Smooth muscle cell (in vitro differentiated cells): ENCODE measurements at regions not wholly inside any gene's neighbourhood (a gene's known extent, or its start where the extent isn't known, plus 50 kb on each side); places are given as distances from the start of the nearest gene placed in this dataset.

Experiments used
- DNase-seq: peaks from one replicate; lab custom pipeline; 2025; ENCODE audit not compliant: unreplicated experiment; lab: John Stamatoyannopoulos, UW
- H2AFZ ChIP-seq: fragments of 200-600 bp; sonication (generic); 2 replicates; pipeline ENCODE4 v1.6.0; 2016; ENCODE audit warnings: antibody characterized with exemption, low read depth, mild to moderate bottlenecking
- H3F3A ChIP-seq: fragments of 200-600 bp; sonication (generic); 2 replicates; pipeline ENCODE4 v1.6.0; 2017; ENCODE audit warnings: antibody characterized with exemption, low read depth
- H3K27ac ChIP-seq: fragments of 200-600 bp; sonication (generic); 2 replicates; pipeline ENCODE4 v1.5.1; 2016; ENCODE audit warnings: low read depth, mild to moderate bottlenecking
- H3K27me3 ChIP-seq: fragments of 200-600 bp; sonication (generic); 2 replicates; pipeline ENCODE4 v1.6.1; 2016; ENCODE audit warnings: low read depth, mild to moderate bottlenecking
- H3K36me3 ChIP-seq: fragments of 200-600 bp; sonication (generic); 2 replicates; pipeline ENCODE4 v1.5.1; 2016; ENCODE audit warnings: low read depth
- H3K4me1 ChIP-seq: fragments of 200-600 bp; sonication (generic); 2 replicates; pipeline ENCODE4 v1.5.1; 2016; ENCODE audit warnings: low read depth
- H3K4me2 ChIP-seq: fragments of 200-600 bp; sonication (generic); 2 replicates; pipeline ENCODE4 v1.6.0; 2016; ENCODE audit warnings: mild to moderate bottlenecking
- H3K4me3 ChIP-seq: fragments of 200-600 bp; sonication (generic); 2 replicates; pipeline ENCODE4 v1.5.1; 2016; ENCODE audit warnings: mild to moderate bottlenecking
- H3K79me2 ChIP-seq: fragments of 200-600 bp; sonication (generic); 2 replicates; pipeline ENCODE4 v1.6.0; 2016; ENCODE audit warnings: low read depth, mild to moderate bottlenecking
- H3K9ac ChIP-seq: fragments of 200-600 bp; sonication (generic); 2 replicates; pipeline ENCODE4 v1.6.0; 2016; ENCODE audit warnings: low read depth
- H3K9me3 ChIP-seq: fragments of 200-600 bp; sonication (generic); replicated peaks from 2 replicates; pipeline ENCODE4 v1.5.1; 2016; ENCODE audit warnings: low read depth
- H4K20me1 ChIP-seq: fragments of 200-600 bp; sonication (generic); 2 replicates; pipeline ENCODE4 v1.6.0; 2016; ENCODE audit warnings: low read depth
- WGBS: methylation state at CpG from one replicate; pipeline ENCODE4 v1.1.7; 2016; ENCODE audit warnings: low lambda C conversion rate; 5-methylcytosine and 5-hydroxymethylcytosine counted together
- TF ChIP-seq, protein P1 (sequence below): fragments of 200-600 bp; sonication (generic); IDR thresholded peaks from 2 replicates; pipeline ENCODE4 v1.5.1; 2017; ENCODE audit warnings: borderline replicate concordance, mild to moderate bottlenecking, antibody characterized with exemption; ENCODE audit not compliant: insufficient read depth, poor library complexity, severe bottlenecking

DNA sequence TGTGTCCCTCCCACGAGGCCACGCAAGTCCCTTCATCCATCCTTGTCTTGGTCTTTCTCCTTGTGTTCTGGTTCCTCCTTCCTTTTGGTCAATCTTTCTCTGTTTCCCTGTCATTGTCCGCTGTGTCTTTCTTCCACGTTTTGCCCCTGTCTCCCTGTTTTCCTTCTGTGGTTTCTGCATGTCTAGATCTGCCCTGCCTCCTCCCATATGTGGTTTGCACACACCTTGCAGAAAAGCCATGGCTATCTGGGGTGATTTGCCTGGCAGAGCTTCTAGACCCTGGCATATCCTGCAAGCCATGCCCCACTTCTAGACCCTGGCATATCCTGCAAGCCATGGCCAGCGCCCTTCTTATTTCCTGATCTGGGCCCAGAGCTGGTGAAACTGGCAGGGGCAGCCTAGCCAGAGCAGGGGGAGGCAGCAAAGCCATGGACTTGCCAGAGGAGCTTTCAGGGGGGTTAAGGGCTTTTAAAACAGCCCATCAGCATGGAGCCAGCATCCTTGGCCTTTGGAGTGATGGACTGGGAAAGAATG is 131.6 kb upstream of the NECTIN1 start:
- no peaks in the 10 kb centered on the region for H4K20me1 ChIP-seq
- TF ChIP-seq, protein P1, sequence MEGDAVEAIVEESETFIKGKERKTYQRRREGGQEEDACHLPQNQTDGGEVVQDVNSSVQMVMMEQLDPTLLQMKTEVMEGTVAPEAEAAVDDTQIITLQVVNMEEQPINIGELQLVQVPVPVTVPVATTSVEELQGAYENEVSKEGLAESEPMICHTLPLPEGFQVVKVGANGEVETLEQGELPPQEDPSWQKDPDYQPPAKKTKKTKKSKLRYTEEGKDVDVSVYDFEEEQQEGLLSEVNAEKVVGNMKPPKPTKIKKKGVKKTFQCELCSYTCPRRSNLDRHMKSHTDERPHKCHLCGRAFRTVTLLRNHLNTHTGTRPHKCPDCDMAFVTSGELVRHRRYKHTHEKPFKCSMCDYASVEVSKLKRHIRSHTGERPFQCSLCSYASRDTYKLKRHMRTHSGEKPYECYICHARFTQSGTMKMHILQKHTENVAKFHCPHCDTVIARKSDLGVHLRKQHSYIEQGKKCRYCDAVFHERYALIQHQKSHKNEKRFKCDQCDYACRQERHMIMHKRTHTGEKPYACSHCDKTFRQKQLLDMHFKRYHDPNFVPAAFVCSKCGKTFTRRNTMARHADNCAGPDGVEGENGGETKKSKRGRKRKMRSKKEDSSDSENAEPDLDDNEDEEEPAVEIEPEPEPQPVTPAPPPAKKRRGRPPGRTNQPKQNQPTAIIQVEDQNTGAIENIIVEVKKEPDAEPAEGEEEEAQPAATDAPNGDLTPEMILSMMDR: no peak

DNA sequence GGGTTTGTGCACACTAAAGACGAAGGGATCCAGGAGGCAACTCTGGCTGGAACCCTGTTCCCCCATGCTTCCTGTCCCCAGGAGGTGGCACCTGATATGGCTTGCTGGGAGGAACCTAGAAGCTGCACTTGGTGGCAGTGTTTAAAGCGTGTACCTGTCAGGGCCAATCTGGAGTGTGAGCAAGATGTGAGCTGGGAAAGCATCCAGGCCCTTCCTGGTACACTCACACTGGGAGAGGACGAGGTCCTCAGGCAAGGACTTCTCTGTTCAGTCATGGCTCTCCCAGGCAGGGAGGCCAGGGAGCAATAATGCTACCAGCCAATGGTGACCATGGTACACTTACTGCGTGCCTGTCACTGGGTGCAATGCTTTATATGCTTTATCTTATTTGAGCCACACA is 130.7 kb upstream of the NECTIN1 start:
- no peaks in the 10 kb centered on the region for H3K9me3 ChIP-seq
- peaks cover 6% of the 10 kb centered on the region for H3K27me3 ChIP-seq
- 91% methylated on average over 4 of the region's 4 CpGs for WGBS
- TF ChIP-seq, protein P1: no peak
- H3K4me1 ChIP-seq: no peaks in the 10 kb centered on the region
- DNase-seq: no peak
- no peak overlapping the region for H3K4me2 ChIP-seq
- H3K36me3 ChIP-seq: no peaks in the 10 kb centered on the region
- H4K20me1 ChIP-seq: no peaks in the 10 kb centered on the region
- no peaks in the 10 kb centered on the region for H3F3A ChIP-seq
- no peak overlapping the region for H3K27ac ChIP-seq
- H3K4me3 ChIP-seq: no peak overlapping the region
- H3K79me2 ChIP-seq: no peaks in the 10 kb centered on the region
- H2AFZ ChIP-seq: no peak overlapping the region
- H3K9ac ChIP-seq: no peak overlapping the region

More for the DNA sequence above, 131.6 kb upstream of the NECTIN1 start:
- no peak overlapping the region for H2AFZ ChIP-seq
- no peak overlapping the region for H3K4me2 ChIP-seq
- no peak overlapping the region for H3K4me3 ChIP-seq
- no peak overlapping the region for H3K27ac ChIP-seq
- no peaks in the 10 kb centered on the region for H3K79me2 ChIP-seq
- H3K9ac ChIP-seq: no peak overlapping the region
- H3K27me3 ChIP-seq: peaks cover 6% of the 10 kb centered on the region
- H3F3A ChIP-seq: no peaks in the 10 kb centered on the region
- DNase-seq: no peak
- no peaks in the 10 kb centered on the region for H3K4me1 ChIP-seq
- H3K9me3 ChIP-seq: no peaks in the 10 kb centered on the region
- no peaks in the 10 kb centered on the region for H3K36me3 ChIP-seq
- WGBS: 88% methylated on average over 5 of the region's 5 CpGs

GRCh38 chr11:119858288-119858687 is 129.3 kb upstream of the NECTIN1 start:
- H3F3A ChIP-seq: no peaks in the 10 kb centered on the region
- no peaks in the 10 kb centered on the region for H3K4me1 ChIP-seq
- H3K36me3 ChIP-seq: no peaks in the 10 kb centered on the region
- H3K4me3 ChIP-seq: no peak overlapping the region
- no peaks in the 10 kb centered on the region for H3K79me2 ChIP-seq
- DNase-seq: no peak
- no peaks in the 10 kb centered on the region for H3K9me3 ChIP-seq
- 81% methylated on average over 12 of the region's 12 CpGs for WGBS
- no peak overlapping the region for H3K9ac ChIP-seq
- peaks cover 6% of the 10 kb centered on the region for H3K27me3 ChIP-seq
- no peak overlapping the region for H3K27ac ChIP-seq
- H2AFZ ChIP-seq: no peak overlapping the region
- TF ChIP-seq, protein P1: no peak
- H4K20me1 ChIP-seq: no peaks in the 10 kb centered on the region
- no peak overlapping the region for H3K4me2 ChIP-seq
